ENCODE measurements at regions not wholly inside any gene's neighbourhood (a gene's known extent, or its start where the extent isn't known, plus 50 kb on each side); places are given as distances from the start of the nearest gene placed in this dataset.
"Not testable (repeated sequence)": the region's sequence is repeated elsewhere in the genome, so short reads cannot be mapped to it uniquely, and the experiment has no call there.

DNA sequence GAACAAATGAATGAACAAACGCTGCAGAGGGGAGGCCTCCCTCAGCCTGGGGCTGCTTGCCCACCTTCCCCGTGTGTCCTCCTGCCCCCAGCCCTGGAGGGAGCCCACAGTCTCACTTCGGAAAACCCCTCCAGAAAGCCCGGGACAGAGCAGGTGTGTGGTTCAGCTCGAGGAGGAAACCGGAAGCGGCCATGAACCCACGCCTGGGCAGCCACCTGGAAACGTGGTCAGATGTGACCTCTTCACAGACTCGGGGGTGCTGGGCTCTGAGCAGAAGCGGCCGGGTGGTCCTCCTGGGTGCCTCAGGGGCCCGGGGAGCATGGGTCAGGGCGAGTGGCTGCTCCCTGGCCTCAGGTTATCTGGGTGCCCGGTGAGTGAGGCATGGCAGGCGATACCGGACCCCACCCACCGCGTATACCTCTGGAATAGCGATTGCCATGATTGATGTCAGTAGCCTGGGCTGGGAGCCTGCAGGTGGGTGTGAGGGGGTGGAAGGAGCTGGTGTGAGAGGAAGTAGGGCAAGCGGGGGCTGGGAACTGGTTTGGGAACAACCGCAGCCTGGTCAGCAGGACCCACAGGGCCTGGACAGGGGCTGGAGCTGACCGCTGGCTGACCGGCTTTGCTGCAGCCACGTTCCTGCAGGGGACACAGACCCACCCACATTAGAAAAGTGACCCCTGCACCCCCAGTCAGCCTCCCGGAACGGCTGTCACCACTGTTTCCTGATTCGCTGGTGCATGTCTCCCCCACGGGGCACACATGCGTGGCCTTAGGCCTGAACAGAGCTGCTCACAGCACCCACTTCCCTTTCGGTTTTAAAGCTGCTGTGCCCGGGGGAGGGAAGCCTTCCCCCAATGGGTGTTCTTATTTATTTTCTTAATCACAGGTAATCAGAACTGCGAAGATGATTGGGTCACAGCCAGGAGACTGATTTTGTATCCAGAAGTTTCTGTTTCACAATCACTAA lies 5465.1 kb upstream of the TPTE start:
- not testable (repeated sequence) for FAIRE-seq; H3K27me3 ChIP-seq (ENCODE audit: control insufficient read depth, insufficient read depth, low read length); H3K4me3 ChIP-seq (ENCODE audit: low read depth, low read length); DNase-seq (ENCODE audit: low read depth); H3K36me3 ChIP-seq (ENCODE audit: control insufficient read depth, insufficient read depth, low read length)

DNA sequence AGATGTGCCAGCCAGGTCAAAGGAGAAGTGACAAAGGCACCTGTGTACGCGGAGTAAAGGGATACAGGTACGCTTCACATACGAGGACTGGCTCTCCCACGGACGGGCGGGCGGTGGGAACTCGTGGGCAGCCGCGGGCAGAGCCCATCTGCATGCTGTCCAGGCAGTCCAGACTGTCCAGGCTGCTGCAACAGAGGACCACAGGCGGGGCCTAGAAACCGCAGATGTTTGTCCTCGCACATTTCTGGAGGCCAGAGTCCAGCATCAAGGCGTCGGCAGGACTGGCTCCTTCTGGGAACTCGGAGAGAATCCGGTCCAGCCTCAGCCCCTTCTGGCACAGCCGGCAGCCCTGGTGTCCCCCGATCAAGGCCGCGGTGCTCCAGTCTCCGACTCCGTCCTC lies 5464.3 kb upstream of the TPTE start:
- DNase-seq (ENCODE audit: low read depth); H3K36me3 ChIP-seq (ENCODE audit: control insufficient read depth, insufficient read depth, low read length); H3K4me3 ChIP-seq (ENCODE audit: low read depth, low read length); H3K27me3 ChIP-seq (ENCODE audit: control insufficient read depth, insufficient read depth, low read length); FAIRE-seq: not testable (repeated sequence)

- not testable (repeated sequence) for H3K4me3 ChIP-seq (ENCODE audit: low read depth, low read length); FAIRE-seq; H3K27me3 ChIP-seq (ENCODE audit: control insufficient read depth, insufficient read depth, low read length); H3K36me3 ChIP-seq (ENCODE audit: control insufficient read depth, insufficient read depth, low read length); DNase-seq (ENCODE audit: low read depth)
Observed at GRCh38 chr21:5060364-5061083, 5460.9 kb upstream of the TPTE start.

DNA sequence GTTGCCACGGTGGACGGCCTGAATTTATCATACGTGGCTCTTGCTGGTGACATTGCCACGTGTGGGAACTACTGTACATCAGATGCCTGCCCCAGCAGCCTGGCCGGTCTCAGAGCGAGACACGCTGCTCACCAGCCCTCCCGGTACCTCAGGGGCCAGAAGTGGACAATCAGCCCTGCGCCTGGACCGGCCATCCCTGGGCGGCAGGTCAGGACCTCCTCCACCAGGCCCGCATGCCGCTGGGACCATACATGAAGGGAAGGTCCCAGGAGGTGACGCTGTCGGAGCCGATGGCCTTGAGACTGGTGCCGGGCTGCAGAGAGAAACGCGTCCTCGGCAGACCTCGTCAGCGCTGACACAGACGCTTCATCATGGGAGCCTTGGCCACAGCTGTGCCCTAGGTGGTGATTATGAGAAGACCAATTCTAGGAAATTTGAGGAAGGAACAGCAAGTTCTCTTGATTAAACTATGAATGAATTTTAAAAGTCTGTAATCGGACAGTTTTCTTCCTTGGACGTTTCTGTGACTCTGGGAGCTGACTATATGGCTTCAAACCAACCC lies 5456.7 kb upstream of the TPTE start:
- not testable (repeated sequence) for H3K27me3 ChIP-seq (ENCODE audit: control insufficient read depth, insufficient read depth, low read length); H3K4me3 ChIP-seq (ENCODE audit: low read depth, low read length); H3K36me3 ChIP-seq (ENCODE audit: control insufficient read depth, insufficient read depth, low read length); FAIRE-seq; DNase-seq (ENCODE audit: low read depth)

- H3K4me3 ChIP-seq (ENCODE audit: low read depth, low read length); H3K27me3 ChIP-seq (ENCODE audit: control insufficient read depth, insufficient read depth, low read length); DNase-seq (ENCODE audit: low read depth); FAIRE-seq; H3K36me3 ChIP-seq (ENCODE audit: control insufficient read depth, insufficient read depth, low read length): not testable (repeated sequence)
Observed at GRCh38 chr21:5065240-5066211, 5455.9 kb upstream of the TPTE start.

DNA sequence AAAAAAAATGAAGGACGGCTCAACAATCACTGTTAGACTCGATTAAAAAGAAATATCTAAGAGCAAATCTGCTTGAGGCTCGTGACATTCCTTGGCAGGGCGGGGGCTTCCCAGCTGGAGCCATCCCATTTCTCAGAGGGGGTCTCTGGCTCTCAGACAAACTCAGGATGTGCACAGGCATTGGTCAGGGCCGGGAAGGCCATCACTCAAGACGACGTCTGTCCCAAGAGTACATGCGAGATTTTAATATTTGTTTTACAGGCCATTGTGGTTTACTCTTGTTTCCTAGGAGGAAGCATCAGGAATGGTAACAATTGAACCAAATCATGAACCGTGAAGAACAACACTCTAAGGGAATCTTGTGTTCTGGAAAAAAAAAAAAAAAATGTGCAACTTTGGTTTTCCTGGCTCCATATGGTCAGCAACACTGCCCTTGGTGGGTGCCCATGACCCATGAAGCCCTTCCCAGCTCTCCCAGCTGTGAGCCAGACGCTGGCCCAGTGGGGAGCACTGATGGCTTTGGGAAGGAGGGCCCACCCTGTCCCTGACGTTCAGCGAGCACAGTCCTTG lies 5454.6 kb upstream of the TPTE start:
- not testable (repeated sequence) for H3K4me3 ChIP-seq (ENCODE audit: low read depth, low read length); FAIRE-seq; H3K27me3 ChIP-seq (ENCODE audit: control insufficient read depth, insufficient read depth, low read length); DNase-seq (ENCODE audit: low read depth); H3K36me3 ChIP-seq (ENCODE audit: control insufficient read depth, insufficient read depth, low read length)

DNA sequence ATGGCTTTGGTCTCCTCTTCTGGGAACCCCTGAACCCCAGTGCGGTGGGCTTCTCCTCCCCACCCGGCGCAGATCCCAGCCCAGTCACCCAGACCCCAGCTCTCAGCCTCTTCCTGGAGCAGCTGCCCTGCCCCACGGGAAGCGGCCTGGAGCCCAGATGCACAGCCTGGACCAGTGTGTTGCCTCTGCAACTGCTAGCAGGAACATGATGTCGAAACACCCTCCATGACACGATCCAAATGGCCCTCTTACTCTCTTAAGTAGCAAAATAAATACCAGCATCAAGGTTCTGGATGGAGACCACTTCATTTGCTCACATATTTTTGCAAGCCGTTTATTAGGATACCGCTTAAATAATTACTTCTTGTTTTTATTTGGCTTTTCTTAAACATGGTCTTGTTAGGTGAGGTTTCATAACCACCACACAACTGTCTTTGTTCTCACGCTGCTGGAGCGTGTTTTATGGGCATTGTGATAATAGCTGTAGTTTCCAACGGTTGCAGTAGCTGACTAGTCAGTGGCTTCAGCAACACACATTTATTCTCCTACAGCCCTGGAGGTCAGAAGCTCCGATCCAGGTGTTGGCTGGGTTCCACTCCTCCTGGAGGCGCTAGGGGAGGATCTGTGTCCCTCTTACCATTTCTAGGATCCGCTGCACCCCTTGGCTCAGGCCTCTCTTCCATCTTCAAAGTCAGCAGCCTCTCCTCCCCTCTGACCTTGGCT lies 5453.9 kb upstream of the TPTE start:
- H3K4me3 ChIP-seq (ENCODE audit: low read depth, low read length); FAIRE-seq; H3K27me3 ChIP-seq (ENCODE audit: control insufficient read depth, insufficient read depth, low read length); H3K36me3 ChIP-seq (ENCODE audit: control insufficient read depth, insufficient read depth, low read length); DNase-seq (ENCODE audit: low read depth): not testable (repeated sequence)

GRCh38 chr21:5068649-5069048 lies 5452.7 kb upstream of the TPTE start:
- not testable (repeated sequence) for H3K36me3 ChIP-seq (ENCODE audit: control insufficient read depth, insufficient read depth, low read length)

GRCh38 chr21:5071180-5071579 lies 5450.2 kb upstream of the TPTE start:
- not testable (repeated sequence) for DNase-seq (ENCODE audit: low read depth); FAIRE-seq; H3K4me3 ChIP-seq (ENCODE audit: low read depth, low read length); H3K36me3 ChIP-seq (ENCODE audit: control insufficient read depth, insufficient read depth, low read length); H3K27me3 ChIP-seq (ENCODE audit: control insufficient read depth, insufficient read depth, low read length)

More at GRCh38 chr21:5068649-5069048, 5452.7 kb upstream of the TPTE start:
- not testable (repeated sequence) for FAIRE-seq; DNase-seq (ENCODE audit: low read depth); H3K4me3 ChIP-seq (ENCODE audit: low read depth, low read length); H3K27me3 ChIP-seq (ENCODE audit: control insufficient read depth, insufficient read depth, low read length)

GRCh38 chr21:5076854-5077253 lies 5444.5 kb upstream of the TPTE start:
- H3K36me3 ChIP-seq (ENCODE audit: control insufficient read depth, insufficient read depth, low read length); FAIRE-seq; H3K4me3 ChIP-seq (ENCODE audit: low read depth, low read length): not testable (repeated sequence)

DNA sequence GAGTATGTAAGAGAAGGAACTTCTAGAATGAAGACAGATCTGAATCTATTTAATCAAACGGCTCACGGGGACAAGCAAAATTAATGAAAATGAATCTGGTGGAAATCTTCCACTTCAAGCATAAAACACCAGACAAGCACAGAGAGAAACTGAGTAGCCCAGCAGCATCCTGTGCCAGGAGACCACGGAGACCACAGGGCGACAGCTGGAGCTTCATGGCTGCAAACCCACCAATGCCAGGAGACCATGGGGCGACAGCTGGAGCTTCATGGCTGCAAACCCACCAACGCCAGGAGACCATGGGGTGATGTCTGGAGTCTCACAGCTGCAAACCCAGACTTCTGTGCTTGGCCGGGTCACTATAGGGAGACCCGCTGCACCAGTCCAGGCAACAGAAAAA lies 5442.0 kb upstream of the TPTE start:
- DNase-seq (ENCODE audit: low read depth); H3K36me3 ChIP-seq (ENCODE audit: control insufficient read depth, insufficient read depth, low read length); H3K4me3 ChIP-seq (ENCODE audit: low read depth, low read length); H3K27me3 ChIP-seq (ENCODE audit: control insufficient read depth, insufficient read depth, low read length); FAIRE-seq: not testable (repeated sequence)

More at GRCh38 chr21:5076854-5077253, 5444.5 kb upstream of the TPTE start:
- DNase-seq (ENCODE audit: low read depth); H3K27me3 ChIP-seq (ENCODE audit: control insufficient read depth, insufficient read depth, low read length): not testable (repeated sequence)

DNA sequence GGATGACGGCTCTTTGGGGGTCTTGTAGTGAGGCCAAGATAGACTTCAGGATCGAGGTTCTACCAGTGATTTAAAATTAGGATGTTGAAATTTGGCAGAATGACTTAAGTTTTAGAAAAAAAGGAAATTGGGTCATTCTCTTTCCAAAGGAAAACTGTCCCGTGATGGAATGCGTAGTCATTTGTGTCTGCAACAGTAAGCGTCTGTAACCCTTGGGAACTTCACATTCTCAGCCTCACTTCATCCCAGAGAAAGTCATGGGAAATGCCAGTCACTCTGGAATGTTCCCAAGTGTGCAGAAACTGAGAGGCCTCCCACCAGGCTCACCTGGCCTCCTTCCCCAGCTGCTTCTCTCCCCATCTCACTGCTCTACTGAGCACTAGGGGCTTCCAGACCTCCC lies 5441.4 kb upstream of the TPTE start:
- not testable (repeated sequence) for H3K27me3 ChIP-seq (ENCODE audit: control insufficient read depth, insufficient read depth, low read length); H3K4me3 ChIP-seq (ENCODE audit: low read depth, low read length); FAIRE-seq

DNA sequence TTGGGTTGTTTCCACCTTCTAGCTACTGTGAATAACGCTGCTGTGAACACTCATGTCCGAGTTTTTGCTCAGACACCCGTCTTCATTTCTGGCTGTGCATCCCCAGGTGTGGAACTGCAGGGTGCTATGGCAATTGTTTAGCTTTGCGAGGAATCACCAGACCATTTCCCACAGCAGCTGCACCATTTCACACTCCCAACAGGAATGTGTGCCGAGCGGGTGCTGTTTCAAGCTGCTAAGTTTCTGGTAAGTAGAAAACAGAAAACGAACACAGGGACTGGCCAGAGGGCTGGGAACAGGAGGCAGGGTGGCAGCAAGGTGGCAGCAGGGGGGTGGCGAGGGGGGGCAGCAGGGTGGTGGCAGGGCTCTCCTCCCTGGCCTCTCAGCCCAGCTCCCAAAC lies 5437.1 kb upstream of the TPTE start:
- not testable (repeated sequence) for H3K27me3 ChIP-seq (ENCODE audit: control insufficient read depth, insufficient read depth, low read length); FAIRE-seq; H3K4me3 ChIP-seq (ENCODE audit: low read depth, low read length); DNase-seq (ENCODE audit: low read depth); H3K36me3 ChIP-seq (ENCODE audit: control insufficient read depth, insufficient read depth, low read length)

More for the DNA sequence above, 5441.4 kb upstream of the TPTE start:
- DNase-seq (ENCODE audit: low read depth); H3K36me3 ChIP-seq (ENCODE audit: control insufficient read depth, insufficient read depth, low read length): not testable (repeated sequence)
